GM12873 (cell line): ENCODE measurements at regions not wholly inside any gene's neighbourhood (a gene's known extent, or its start where the extent isn't known, plus 50 kb on each side); places are given as distances from the start of the nearest gene placed in this dataset.

ENCODE experiments used
- CTCF ChIP-seq: IDR thresholded peaks from 2 replicates; pipeline ENCODE4 v1.5.1; 2012; ENCODE audit warnings: low read depth, mild to moderate bottlenecking, moderate library complexity, low read length, control low read depth; ENCODE audit not compliant: insufficient read depth; ENCODE audit errors: missing control alignments

DNA sequence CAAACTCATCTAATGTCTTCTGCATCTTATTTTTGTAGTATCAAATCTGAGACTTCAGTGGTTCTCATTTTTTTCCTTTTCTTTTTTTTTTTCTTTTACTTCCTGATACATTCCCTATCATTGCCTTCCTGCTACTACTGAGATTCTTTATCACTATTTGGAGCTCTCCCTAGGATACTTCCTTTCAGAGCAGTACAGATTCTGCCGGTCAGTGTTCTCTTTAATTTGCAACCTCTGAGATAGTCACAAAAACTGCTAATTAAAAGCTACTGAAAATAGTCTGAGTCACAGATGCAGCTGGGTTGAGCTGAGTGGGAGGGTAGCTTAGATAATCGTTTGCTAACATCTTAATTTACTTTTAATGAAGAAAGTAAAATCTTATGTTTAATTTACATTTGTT lies 1279.7 kb downstream of the ARAP2 start:
- no peak for TF ChIP-seq CTCF

DNA sequence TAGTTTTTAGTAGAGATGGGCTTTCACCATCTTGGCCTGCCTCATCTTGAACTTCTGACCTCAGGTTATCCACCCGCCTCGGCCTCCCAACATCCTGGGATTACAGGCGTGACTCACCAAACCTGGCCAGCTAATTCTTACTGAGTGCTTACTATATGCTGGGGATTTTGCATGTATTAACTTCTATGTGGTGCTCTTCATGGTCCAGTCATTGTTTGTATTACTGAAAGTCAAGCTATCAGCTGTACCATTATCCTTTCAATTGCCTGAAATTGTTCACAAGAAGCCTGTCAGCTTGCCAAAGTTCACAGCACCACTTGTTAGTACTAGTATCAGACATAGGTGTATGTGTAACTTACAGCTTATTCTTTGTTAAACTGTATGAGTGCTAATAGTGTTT lies 1272.1 kb downstream of the ARAP2 start:
- TF ChIP-seq CTCF = no peak

- no peak for TF ChIP-seq CTCF
Observed at GRCh38 chr4:34973650-34974312, 1270.5 kb downstream of the ARAP2 start.

DNA sequence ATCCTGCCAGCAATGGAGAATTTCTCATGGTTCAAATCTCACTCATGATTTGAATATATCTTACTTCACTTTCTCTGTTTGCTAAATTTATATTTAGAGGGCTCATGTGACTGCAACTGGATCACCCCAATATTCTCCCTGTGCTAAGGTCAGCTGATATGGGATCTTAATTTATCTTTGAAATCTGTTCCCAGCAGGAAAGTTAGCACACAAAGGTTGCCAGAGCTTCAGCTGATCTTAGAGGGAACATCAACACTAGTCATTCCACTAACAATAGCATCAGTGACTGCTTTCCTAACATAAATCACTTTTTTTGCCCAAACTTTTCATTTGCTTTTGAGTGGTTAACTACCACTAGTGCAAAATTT lies 1270.0 kb downstream of the ARAP2 start:
- no peak for TF ChIP-seq CTCF

DNA sequence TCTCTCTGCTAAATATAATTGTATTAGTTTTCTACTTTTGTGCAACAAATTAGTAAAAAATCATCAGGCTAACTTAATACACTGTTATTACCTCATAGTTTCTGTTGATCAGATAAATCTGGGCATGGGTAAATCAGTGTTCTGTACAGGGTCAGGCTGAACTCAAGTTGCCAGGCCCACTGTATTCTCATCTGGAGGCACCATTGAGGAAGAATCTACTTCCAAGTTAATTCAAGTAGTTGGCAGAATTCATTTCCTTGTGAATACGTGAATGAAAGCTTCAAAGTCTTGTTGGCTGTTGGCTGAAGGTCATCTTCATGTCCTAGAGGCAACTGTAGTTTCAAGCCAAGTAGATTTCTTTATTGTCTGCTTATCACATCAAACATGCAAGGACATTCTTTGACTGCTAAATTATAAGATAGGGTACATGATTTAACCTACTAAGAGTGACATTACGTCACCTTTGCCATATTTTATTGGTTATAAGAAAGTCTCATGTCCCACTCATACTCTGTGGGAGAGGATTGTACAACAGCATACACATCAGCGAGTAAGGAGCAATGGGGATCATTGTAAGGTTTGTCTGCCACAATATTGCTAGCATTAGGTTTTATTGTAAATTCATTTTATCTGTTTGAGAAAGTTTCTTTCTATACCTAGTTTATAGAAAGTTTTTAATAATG lies 1219.0 kb downstream of the ARAP2 start:
- no peak for TF ChIP-seq CTCF

DNA sequence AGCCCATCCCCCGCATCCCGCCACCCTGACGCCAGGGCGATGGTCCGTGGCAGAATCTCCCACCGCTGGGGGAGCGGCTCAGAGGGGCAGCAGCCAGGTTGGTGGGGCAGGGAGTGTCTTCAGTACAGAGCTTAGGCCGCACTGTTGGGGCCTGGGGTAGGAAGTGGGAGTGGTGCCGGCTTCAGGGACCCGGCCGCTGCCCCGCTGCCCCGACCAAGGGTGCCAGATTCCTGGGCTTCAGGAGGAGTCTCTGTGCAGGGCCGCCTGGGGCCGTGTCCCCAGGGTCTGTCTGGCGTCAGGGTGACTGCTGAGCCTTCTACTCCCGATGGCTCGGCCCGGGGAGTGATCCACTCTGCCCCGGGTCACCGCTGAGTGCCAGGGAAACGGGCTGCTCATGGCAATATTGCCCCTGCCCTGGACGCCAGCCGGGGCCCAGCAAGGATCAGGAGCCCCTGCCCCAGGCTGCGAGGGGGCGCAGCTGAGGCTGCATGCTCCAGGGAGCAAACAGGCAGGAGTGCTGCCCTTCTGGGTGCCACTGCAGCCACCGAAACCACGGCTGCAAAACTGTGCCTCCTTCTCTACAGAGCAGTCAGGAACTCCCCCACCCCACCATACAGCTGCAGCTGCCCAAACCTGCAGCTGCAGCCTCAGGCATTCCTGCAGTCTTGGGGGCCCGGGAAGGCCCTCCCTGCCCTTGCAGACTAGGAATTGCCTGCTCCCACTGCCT lies 1206.1 kb downstream of the ARAP2 start:
- no peak for TF ChIP-seq CTCF

GRCh38 chr4:35038845-35039244 lies 1205.5 kb downstream of the ARAP2 start:
- no peak for TF ChIP-seq CTCF
